ENCODE measurements at regions not wholly inside any gene's neighbourhood (a gene's known extent, or its start where the extent isn't known, plus 50 kb on each side); places are given as distances from the start of the nearest gene placed in this dataset.

GRCh38 chr9:107671588-107671987 lies 182.0 kb upstream of the KLF4 start:
- TF ChIP-seq CTCF (conservative IDR thresholded peaks at IDR 0.05; ENCODE audit: low read depth in 2 of 2) (no peak), CREB1 (CRISPR knock-in tag; IDR thresholded peaks at IDR 0.05; ENCODE audit: low read depth) (no peak), POLR2AphosphoS5 (IDR thresholded peaks at IDR 0.05; ENCODE audit: low read depth) (no peak), EZH2 (IDR thresholded peaks at IDR 0.05; ENCODE audit: low read depth, unreplicated experiment) (no peak), EZH2phosphoT487 (IDR thresholded peaks at IDR 0.05; ENCODE audit: unreplicated experiment) (no peak), NANOG (IDR thresholded peaks at IDR 0.05; ENCODE audit: borderline replicate concordance) (no peak), ETS1 (IDR thresholded peaks at IDR 0.05) (no peak), JUNB (IDR thresholded peaks at IDR 0.05; ENCODE audit: unreplicated experiment) (no peak), REST (IDR thresholded peaks at IDR 0.05; ENCODE audit: unreplicated experiment) (no peak), ZNF331 (CRISPR knock-in tag; IDR thresholded peaks at IDR 0.05; ENCODE audit: low read depth) (no peak)

All from GM23338 (cell line).